RWPE2 (cell line): ENCODE measurements at regions not wholly inside any gene's neighbourhood (a gene's known extent, or its start where the extent isn't known, plus 50 kb on each side); places are given as distances from the start of the nearest gene placed in this dataset.

ENCODE experiments used
- ATAC-seq: fragments of 200-7000 bp; cut with Tn5 transposase; 3 replicates; pipeline ENCODE4 v1.9.1; 2021; ENCODE audit warnings: low read depth
- DNase-seq: peaks from one replicate; pipeline ENCODE4 v3.0.0-alpha.2; 2020; ENCODE audit warnings: low spot score
- H3K27ac ChIP-seq: fragments of 450-650 bp; 2 replicates; pipeline ENCODE4 v1.5.1; 2017; ENCODE audit warnings: mild to moderate bottlenecking; ENCODE audit not compliant: poor library complexity, severe bottlenecking
- H3K27me3 ChIP-seq: fragments of 250-450 bp; sonication (Bioruptor Pico); 2 replicates; pipeline ENCODE4 v1.5.1; 2021; ENCODE audit warnings: mild to moderate bottlenecking, moderate library complexity; ENCODE audit not compliant: insufficient read depth, poor library complexity, severe bottlenecking
- H3K36me3 ChIP-seq: fragments of 250-450 bp; sonication (Bioruptor Pico); 2 replicates; pipeline ENCODE4 v1.5.1; 2020; ENCODE audit warnings: low read depth, mild to moderate bottlenecking, moderate library complexity
- H3K4me1 ChIP-seq: fragments of 250-450 bp; sonication (Bioruptor Pico); 2 replicates; pipeline ENCODE4 v1.5.1; 2021; ENCODE audit warnings: mild to moderate bottlenecking, moderate library complexity; ENCODE audit not compliant: insufficient read depth, poor library complexity, severe bottlenecking
- H3K4me3 ChIP-seq: fragments of 250-450 bp; sonication (Bioruptor Pico); 2 replicates; pipeline ENCODE4 v1.5.1; 2021; ENCODE audit warnings: mild to moderate bottlenecking, moderate library complexity; ENCODE audit not compliant: severe bottlenecking
- H3K9me3 ChIP-seq: fragments of 250-450 bp; sonication (Bioruptor Pico); 2 replicates; pipeline ENCODE4 v1.5.1; 2021; ENCODE audit warnings: mild to moderate bottlenecking, moderate library complexity; ENCODE audit not compliant: severe bottlenecking
- TF ChIP-seq, protein P1 (sequence below): fragments of 450-650 bp; IDR thresholded peaks from one replicate; pipeline ENCODE4 v1.5.1; 2017; ENCODE audit warnings: mild to moderate bottlenecking, moderate library complexity; ENCODE audit not compliant: poor library complexity, severe bottlenecking

DNA sequence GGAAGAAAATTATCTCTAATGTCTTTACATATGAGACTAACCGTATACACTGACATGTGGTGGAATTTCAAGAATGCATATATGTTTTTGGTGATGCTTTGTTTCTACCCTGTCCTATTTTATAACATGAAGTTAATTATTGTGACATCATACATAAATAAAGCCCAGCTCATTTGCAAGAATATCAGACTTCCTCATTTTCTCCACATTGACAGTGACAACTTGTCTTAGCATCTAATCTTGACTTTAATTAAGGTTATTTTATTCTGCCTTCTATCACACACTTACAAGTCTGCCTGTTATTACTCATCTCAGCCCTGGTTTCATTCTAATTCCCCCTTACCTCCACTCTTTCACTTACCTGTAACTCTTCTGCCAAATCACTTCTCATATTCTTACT is 140.6 kb upstream of the STARD13 start:
- Histone ChIP-seq H3K4me3 (no peak overlapping the region), H3K36me3 (no peaks in the 10 kb centered on the region), H3K27me3 (no peaks in the 10 kb centered on the region), H3K27ac (no peak overlapping the region), H3K9me3 (no peaks in the 10 kb centered on the region), H3K4me1 (no peaks in the 10 kb centered on the region)
- ATAC-seq = no peak
- no peak for DNase-seq
- TF ChIP-seq, protein P1, sequence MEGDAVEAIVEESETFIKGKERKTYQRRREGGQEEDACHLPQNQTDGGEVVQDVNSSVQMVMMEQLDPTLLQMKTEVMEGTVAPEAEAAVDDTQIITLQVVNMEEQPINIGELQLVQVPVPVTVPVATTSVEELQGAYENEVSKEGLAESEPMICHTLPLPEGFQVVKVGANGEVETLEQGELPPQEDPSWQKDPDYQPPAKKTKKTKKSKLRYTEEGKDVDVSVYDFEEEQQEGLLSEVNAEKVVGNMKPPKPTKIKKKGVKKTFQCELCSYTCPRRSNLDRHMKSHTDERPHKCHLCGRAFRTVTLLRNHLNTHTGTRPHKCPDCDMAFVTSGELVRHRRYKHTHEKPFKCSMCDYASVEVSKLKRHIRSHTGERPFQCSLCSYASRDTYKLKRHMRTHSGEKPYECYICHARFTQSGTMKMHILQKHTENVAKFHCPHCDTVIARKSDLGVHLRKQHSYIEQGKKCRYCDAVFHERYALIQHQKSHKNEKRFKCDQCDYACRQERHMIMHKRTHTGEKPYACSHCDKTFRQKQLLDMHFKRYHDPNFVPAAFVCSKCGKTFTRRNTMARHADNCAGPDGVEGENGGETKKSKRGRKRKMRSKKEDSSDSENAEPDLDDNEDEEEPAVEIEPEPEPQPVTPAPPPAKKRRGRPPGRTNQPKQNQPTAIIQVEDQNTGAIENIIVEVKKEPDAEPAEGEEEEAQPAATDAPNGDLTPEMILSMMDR = no peak

DNA sequence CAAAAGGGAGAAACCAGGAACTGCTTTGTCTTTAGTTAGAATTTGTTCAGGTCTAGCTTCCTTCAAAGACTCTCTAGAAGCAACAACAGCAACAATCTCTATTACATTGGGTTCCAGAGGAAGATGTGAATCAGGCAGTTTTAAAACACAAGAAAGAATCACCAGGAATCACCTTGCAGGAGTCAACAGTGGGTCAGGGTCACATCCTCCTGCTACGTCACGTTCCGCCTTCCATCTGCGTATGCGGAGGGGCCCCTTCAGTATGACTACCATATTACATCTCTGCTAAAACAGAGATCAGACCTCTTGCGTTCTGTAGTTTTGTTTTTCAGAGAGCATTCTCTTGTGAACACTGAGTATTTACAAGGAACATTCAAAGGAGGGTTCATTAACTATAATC is 147.8 kb upstream of the STARD13 start:
- H3K4me1 ChIP-seq = no peaks in the 10 kb centered on the region
- DNase-seq (no peak), ATAC-seq (no peak)
- no peak overlapping the region for H3K4me3 ChIP-seq
- TF ChIP-seq, protein P1 = no peak
- H3K9me3 ChIP-seq = no peaks in the 10 kb centered on the region
- H3K36me3 ChIP-seq = no peaks in the 10 kb centered on the region
- H3K27ac ChIP-seq = no peak overlapping the region
- no peaks in the 10 kb centered on the region for H3K27me3 ChIP-seq

DNA sequence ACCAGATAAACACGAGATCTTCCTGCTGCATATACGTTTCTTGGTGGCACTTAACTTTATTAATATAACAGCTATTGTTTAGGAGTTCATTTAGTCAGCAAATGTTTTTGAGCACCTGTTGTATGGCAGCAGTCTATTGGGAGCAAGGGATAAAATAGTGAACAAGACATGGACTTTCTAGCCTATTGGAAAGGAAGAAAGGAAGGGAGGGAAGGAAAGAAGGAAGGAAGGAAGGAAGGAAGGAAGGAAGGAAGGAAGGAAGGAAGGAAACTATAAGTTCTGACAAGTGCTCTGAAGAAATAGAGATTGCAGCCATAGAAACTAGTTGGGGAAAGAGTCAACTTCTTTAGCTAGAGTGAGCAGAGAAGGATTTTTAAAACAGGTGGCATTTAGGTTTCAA is 149.1 kb upstream of the STARD13 start:
- H3K27ac ChIP-seq = no peak overlapping the region
- no peaks in the 10 kb centered on the region for H3K9me3 ChIP-seq
- H3K4me3 ChIP-seq = no peak overlapping the region
- DNase-seq = no peak
- H3K4me1 ChIP-seq = no peaks in the 10 kb centered on the region
- no peaks in the 10 kb centered on the region for H3K36me3 ChIP-seq
- TF ChIP-seq, protein P1 = no peak
- no peaks in the 10 kb centered on the region for H3K27me3 ChIP-seq
- ATAC-seq = no peak

DNA sequence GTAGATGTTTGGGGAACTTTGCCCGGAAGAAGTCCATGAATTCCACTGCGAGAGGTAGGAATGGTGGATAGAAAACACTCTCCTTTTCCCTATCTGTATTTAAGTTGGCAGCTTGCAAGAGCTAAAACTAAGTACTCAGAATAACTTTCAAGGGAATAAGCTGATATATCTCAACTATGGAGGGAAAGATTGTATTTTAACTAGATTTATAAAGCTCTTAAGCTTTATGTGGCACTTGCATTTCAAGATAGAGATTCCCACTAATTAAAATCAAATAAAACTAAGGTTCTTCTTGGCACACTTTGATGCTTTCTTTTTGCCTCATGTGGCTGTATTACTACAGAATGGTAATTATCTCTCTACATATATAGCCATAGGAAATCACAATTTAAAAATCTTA is 149.7 kb upstream of the STARD13 start:
- no peak overlapping the region for H3K4me3 ChIP-seq
- no peaks in the 10 kb centered on the region for H3K27me3 ChIP-seq
- no peaks in the 10 kb centered on the region for H3K4me1 ChIP-seq
- H3K36me3 ChIP-seq = no peaks in the 10 kb centered on the region
- DNase-seq (no peak), ATAC-seq (no peak)
- H3K9me3 ChIP-seq = no peaks in the 10 kb centered on the region
- no peak overlapping the region for H3K27ac ChIP-seq
- TF ChIP-seq, protein P1 = no peak

DNA sequence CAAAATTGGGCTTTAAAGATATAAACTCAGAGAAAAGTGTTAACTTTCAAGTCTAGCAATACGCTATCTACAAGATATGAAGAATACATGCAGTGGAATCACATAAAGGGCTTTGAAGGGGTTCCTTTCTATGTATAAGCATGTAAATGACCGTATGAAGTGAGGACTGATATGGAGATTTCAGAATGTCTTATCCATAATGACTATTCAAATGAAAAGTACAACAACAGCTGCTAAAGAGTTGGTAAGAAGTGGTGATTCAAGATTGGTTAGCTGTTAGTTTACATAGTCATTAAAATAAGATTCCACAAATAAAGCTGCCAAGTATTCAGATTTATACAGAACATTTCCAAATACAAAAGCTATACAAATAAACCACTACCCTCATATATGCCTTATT is 153.4 kb upstream of the STARD13 start:
- no peak overlapping the region for H3K27ac ChIP-seq
- H3K36me3 ChIP-seq = no peaks in the 10 kb centered on the region
- DNase-seq (no peak), ATAC-seq (no peak)
- H3K27me3 ChIP-seq = no peaks in the 10 kb centered on the region
- H3K4me3 ChIP-seq = no peak overlapping the region
- TF ChIP-seq, protein P1 = no peak
- no peaks in the 10 kb centered on the region for H3K4me1 ChIP-seq
- no peaks in the 10 kb centered on the region for H3K9me3 ChIP-seq
